GM21576 (cell line): ENCODE measurements at regions not wholly inside any gene's neighbourhood (a gene's known extent, or its start where the extent isn't known, plus 50 kb on each side); places are given as distances from the start of the nearest gene placed in this dataset.

Experiments
- ATAC-seq: cut with Tn5 transposase; IDR thresholded peaks from one replicate; pipeline ENCODE4 v1.9.1; 2021; ENCODE audit warnings: mild to moderate bottlenecking, moderate library complexity; ENCODE audit not compliant: unreplicated experiment

DNA sequence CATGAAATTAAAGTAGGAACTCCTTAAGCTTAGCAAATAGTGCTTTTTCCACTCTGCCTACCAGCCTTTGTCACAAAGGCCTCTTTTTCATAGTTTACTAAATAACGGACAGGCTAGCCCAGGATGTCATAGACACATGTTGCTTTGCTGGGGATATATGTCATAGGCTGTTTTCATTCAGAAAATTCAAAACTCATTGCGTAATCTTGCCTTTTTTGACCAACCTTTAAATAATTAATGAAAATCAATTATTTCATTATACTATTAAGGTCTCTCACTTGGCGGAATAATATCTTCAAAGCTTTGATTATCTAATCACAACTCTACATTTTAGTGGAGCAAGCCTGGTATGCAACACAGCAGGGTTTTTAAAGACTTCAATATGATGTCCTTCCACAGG lies 1245.7 kb upstream of the LRRTM1 start:
- ATAC-seq, result no peak

DNA sequence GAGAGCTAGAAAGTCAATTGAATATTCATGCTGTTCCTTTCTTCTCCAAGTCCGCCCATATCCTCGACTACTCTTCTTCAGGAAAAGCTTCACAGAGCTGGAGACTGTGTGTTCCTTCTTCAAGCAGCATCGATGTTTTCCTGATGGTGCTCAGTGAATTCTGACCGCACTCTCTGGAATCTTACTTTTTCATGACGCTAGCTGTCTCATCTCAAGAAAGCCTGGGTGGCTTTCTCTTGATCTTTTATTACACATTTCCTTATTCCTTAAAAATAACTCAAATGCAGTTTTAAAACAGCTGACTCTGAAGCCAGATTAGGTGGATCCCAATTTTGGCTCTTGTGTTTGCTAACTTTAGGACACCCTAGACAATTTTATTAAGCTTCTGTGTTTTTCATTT lies 1245.1 kb upstream of the LRRTM1 start:
- ATAC-seq, result no peak

DNA sequence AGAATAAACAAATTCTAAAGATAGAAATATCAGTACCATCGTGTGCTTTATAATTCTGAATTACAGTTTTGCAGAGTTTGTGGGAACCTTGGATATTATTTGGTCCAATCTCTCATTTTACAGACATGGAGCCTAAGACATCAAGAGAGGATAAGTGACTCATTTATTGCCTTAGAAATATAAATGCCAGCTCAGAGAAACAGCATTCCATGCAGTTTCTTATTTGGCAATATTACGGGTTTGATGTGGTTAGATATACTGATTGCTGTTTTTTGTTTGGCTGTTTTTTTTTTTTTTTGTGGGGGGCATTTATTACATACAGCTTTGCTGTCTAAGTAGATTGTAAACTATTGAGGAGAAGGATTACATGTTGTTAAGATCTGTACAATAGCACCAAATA lies 1241.1 kb upstream of the LRRTM1 start:
- no peak for ATAC-seq

DNA sequence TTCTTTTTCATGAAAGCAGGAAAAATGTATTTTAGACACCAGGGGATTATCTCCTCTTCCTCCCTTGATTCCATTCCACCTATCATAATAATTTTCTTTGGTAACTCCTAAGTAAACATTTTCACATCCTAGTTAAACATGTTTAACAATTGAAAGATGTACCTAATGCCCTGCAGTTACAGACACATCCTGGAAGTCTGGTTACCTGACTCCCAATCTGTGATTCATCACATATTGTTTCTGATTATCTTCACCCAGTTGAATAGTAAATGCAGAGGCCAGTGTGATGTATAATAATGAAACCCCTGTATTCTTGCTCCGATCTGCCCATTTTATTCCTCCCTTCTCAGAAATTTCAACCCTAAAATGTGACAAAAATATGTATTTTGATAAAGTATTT lies 1237.6 kb upstream of the LRRTM1 start:
- no peak for ATAC-seq

DNA sequence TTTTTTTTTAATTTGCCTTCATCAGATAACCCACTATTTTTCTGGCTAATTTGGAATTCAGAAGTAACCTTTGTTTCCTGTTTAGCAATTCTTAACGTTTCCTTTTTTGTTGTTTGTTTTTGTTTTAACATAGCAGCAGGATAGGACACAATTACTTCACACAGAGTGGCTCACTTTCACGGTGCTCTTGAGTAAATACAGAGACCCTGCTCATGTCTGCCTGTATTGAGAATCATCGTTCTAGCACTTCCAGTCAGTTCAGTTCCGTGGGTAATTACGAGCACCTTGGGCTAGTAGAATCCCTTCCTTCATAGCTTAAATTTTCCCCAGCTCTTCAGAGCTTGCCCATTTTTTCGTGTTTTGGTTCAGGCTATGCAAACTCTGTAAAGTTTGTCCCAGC lies 1225.4 kb upstream of the LRRTM1 start:
- ATAC-seq, result no peak

- no peak for ATAC-seq
Observed at GRCh38 chr2:81528852-81529480, 1224.4 kb upstream of the LRRTM1 start.

GRCh38 chr2:81523344-81523743 lies 1218.8 kb upstream of the LRRTM1 start:
- ATAC-seq, result no peak

- no peak for ATAC-seq
Observed at GRCh38 chr2:81513328-81513727, 1208.8 kb upstream of the LRRTM1 start.

GRCh38 chr2:81505586-81505985 lies 1201.0 kb upstream of the LRRTM1 start:
- ATAC-seq, result no peak

DNA sequence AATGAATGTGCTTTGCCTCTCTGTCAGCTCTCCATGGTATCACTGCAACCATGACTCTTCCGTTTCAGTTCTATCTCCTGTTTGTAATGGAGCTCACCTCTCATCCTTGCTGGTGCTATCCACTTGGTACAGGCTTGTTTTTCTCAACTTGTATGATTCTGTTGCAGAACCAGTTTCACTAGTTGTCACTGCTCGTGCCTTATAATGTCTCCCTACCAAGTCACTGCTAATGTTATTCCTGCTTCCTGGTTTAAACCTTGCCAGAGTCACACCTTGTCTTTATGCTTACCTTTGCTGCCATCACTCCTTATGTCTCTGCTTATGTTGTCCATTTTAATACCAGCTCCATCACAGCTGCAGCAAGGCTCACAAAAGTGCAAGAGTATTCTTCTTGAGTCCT lies 1191.0 kb upstream of the LRRTM1 start:
- no peak for ATAC-seq

- ATAC-seq, result no peak
Observed at GRCh38 chr2:81483254-81483653, 1178.7 kb upstream of the LRRTM1 start.

DNA sequence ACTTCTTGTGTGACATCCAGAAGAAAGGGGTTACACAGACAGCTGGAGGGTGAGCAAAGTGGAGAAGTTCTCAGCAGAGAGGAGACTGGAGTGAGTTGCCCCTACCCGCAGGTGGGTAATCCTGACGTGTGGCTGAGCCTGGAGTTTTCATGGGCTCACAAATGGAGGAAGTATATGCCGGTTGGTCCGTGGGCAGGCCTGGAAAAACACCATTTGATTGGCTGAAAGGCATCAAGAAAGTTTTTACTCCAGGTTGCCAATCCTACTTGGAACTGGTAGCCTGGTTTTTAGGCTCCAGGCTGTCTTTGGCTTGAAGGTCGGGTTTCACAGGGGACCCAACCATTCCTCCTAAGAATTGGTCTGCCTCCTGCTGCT lies 1177.4 kb upstream of the LRRTM1 start:
- no peak for ATAC-seq

DNA sequence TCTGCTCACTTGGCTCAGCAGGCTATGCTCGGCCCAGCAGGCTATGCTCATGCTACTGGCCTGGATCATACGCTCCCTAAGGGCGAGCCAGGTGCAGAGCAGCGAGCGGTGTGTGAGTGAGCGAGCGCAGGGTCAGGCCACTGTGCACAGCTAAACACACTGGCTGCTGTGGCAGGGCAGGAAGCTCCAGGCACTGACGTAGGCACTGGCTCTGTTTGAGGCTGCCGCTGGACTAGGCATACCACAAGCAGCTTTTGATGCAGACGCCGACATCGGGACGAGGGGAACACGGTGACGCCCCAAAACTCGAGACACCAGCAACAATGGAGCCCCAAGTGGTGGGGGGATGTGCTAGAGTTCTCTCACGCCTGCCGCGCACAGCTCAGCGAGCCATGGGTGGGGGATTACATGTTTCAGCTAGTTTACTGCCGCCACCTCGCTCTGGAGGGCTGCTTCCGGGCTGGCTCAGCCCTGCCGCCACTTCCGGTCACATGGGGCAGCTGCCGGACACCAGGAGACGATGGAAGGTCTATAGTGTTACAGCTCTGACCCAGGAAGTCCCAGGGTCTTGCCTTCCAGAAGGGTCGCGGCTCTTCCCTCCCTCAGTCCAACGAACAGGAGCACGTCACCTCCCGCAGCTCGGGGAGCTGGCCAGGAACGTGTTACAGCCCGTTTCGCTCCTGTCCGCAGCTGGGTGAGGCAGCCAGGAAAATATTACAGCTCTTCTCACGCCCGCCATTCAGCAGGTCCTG lies 1176.9 kb upstream of the LRRTM1 start:
- ATAC-seq, result no peak

- no peak for ATAC-seq
Observed at GRCh38 chr2:81467096-81467495, 1162.5 kb upstream of the LRRTM1 start.

DNA sequence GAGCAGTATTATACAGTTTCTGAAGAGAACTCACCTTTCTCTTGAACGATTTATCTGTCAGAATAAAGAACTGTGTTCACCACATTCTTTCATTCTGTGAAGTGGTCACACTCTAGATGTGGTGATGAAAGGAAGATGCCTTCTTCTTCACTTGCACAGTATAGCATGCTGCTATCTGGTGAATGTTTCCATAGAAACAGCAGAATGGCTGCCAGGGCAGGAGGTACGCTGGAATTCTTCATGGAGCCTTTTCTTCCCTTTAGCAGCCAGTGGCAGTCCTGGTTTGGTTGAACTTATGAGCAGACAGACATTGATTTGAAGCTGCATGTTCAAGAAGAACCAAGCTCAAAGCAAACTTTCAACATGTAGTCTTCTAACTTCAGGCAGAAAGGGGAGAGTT lies 1157.9 kb upstream of the LRRTM1 start:
- no peak for ATAC-seq

GRCh38 chr2:81445176-81445575 lies 1140.6 kb upstream of the LRRTM1 start:
- no peak for ATAC-seq

DNA sequence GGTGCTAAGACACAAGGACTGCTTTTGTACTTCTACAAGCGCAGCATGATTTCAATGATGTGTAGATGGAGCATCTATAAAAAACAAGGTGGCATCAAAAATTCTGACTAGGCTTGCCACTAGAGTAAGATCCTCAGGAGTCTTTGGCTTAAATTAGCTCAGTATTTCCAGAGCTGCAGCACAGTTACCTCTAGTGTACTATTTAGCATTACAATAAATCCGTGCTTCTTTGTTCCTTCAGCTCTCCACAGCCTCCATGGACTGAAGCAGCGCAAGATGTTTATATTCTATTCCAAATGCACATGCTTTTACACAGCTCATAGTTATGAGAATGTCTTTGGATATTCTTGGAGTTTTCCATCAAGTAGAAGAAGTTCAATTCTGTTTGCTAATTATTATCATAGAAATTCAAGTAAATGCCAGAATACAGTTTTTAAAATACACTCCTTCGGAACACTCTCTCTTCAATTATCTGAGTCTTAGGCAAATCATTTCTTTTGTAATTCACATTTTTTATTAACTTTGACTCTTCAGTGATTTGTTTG lies 1133.0 kb upstream of the LRRTM1 start:
- no peak for ATAC-seq

- ATAC-seq, result no peak
Observed at GRCh38 chr2:81436256-81436655, 1131.7 kb upstream of the LRRTM1 start.

GRCh38 chr2:81412681-81413080 lies 1108.1 kb upstream of the LRRTM1 start:
- no peak for ATAC-seq

- no peak for ATAC-seq
Observed at GRCh38 chr2:81403508-81403907, 1099.0 kb upstream of the LRRTM1 start.

- no peak for ATAC-seq
Observed at GRCh38 chr2:81396417-81397019, 1092.0 kb upstream of the LRRTM1 start.

- ATAC-seq, result no peak
Observed at GRCh38 chr2:81395746-81396145, 1091.2 kb upstream of the LRRTM1 start.
